HCT116 (cell line): ENCODE measurements at regions not wholly inside any gene's neighbourhood (a gene's known extent, or its start where the extent isn't known, plus 50 kb on each side); places are given as distances from the start of the nearest gene placed in this dataset.

Experiments
- ATAC-seq: fragments of 200-7000 bp; cut with Tn5 transposase; 2 replicates; pipeline ENCODE4 v1.9.1; 2020; ENCODE audit warnings: mild to moderate bottlenecking, moderate library complexity
- BruUV-seq: library from RNA; stranded (reverse); fragments of 400-500 nt; replicated peaks from 2 replicates; lab custom pipeline; 2021; lab: Mats Ljungman, UMichigan
- CTCF ChIA-PET: fragments of 300-600 bp; sonication (Branson Sonifier 250); formaldehyde crosslinking; loops from one replicate; lab custom pipeline; 2021; ENCODE audit warnings: antibody characterized with exemption; lab: Charles Lee
- POLR2A ChIA-PET: fragments of 300-600, 350-600 bp; sonication (Branson Sonifier 250); formaldehyde crosslinking; loops from one replicate; lab custom pipeline; 2021; ENCODE audit warnings: antibody characterized with exemption; lab: Charles Lee
- RAD21 ChIA-PET, 2 experiments: fragments of 300-600 bp; sonication (Branson Sonifier 250); formaldehyde crosslinking; loops; one replicate each; lab custom pipeline; 2023; ENCODE audit warnings: low total read pairs in 2 of 2; ENCODE audit not compliant: uncharacterized antibody in 2 of 2, unreplicated experiment in 2 of 2, low non-redundant PET in 1 of 2; lab: Charles Lee
- DNase-seq: peaks from one replicate; pipeline ENCODE4 v3.0.0-alpha.2; 2010; ENCODE audit warnings: low read depth, low spot score
- H2AFZ ChIP-seq: fragments of 200-600 bp; shearing (Covaris generic), sonication (generic); 2 replicates; pipeline ENCODE4 v1.6.1; 2017; ENCODE audit warnings: low read depth, mixed run types, mixed read lengths, antibody characterized with exemption, low read length; ENCODE audit not compliant: poor library complexity, severe bottlenecking
- H3K27ac ChIP-seq: 2 replicates; pipeline ENCODE4 v1.5.1; 2012; ENCODE audit warnings: low read depth, low read length
- H3K27me3 ChIP-seq: fragments of 200-600 bp; sonication (generic); 2 replicates; pipeline ENCODE4 v1.6.1; 2016; ENCODE audit warnings: mixed run types, low read length, mixed read lengths; ENCODE audit not compliant: insufficient read depth
- H3K36me3 ChIP-seq, 2 experiments: fragments of 200-500 bp in 1 of 2; fragments of 200-600 bp in 1 of 2; sonication (Bioruptor generic) in 1 of 2; sonication (generic) in 1 of 2; 2 replicates each; pipeline versions ENCODE4 v1.5.1 to v1.6.1; 2014 to 2016; ENCODE audit warnings: low read length in 2 of 2, inconsistent platforms in 1 of 2, mixed read lengths in 1 of 2, mixed run types in 1 of 2; ENCODE audit not compliant: insufficient read depth in 2 of 2, control insufficient read depth in 1 of 2
- H3K4me1 ChIP-seq, 2 experiments: fragments of 200-600 bp in 1 of 2; sonication (generic) in 1 of 2; 2 replicates each; pipeline versions ENCODE4 v1.5.1 to v1.6.1; 2012 to 2017; ENCODE audit warnings: low read length in 2 of 2, inconsistent platforms in 1 of 2, mild to moderate bottlenecking in 1 of 2, mixed read lengths in 1 of 2, mixed run types in 1 of 2, moderate library complexity in 1 of 2; ENCODE audit not compliant: insufficient read depth in 2 of 2, control insufficient read depth in 1 of 2
- H3K4me2 ChIP-seq: fragments of 200-600 bp; sonication (generic); 2 replicates; pipeline ENCODE4 v1.6.1; 2017; ENCODE audit warnings: mixed run types, low read length, mixed read lengths
- H3K4me3 ChIP-seq, 2 experiments: fragments of 200-600 bp in 1 of 2; sonication (generic) in 1 of 2; replicated peaks in 1 of 2; 2 replicates each; pipeline ENCODE4 v1.5.1; 2011 to 2016; ENCODE audit warnings: low read length in 2 of 2, control low read depth in 1 of 2, low read depth in 1 of 2, mild to moderate bottlenecking in 1 of 2, mixed read lengths in 1 of 2, mixed run types in 1 of 2
- H3K79me2 ChIP-seq: fragments of 200-600 bp; sonication (generic); 2 replicates; pipeline ENCODE4 v1.6.1; 2017; ENCODE audit warnings: mild to moderate bottlenecking, mixed run types, low read length, moderate library complexity, mixed read lengths; ENCODE audit not compliant: insufficient read depth
- H3K9ac ChIP-seq: fragments of 200-600 bp; sonication (generic); 2 replicates; pipeline ENCODE4 v1.6.1; 2016; ENCODE audit warnings: low read length, mixed read lengths
- H3K9me2 ChIP-seq: fragments of 200-600 bp; sonication (generic), shearing (Covaris generic); 2 replicates; pipeline ENCODE4 v1.6.1; 2017; ENCODE audit warnings: mixed run types, mild to moderate bottlenecking, moderate library complexity; ENCODE audit not compliant: insufficient read depth
- H3K9me3 ChIP-seq, 2 experiments: fragments of 200-500 bp in 1 of 2; fragments of 200-600 bp in 1 of 2; sonication (Bioruptor generic) in 1 of 2; sonication (generic) in 1 of 2; 2 replicates each; pipeline ENCODE4 v1.6.1; 2014 to 2017; ENCODE audit warnings: low read length in 2 of 2, mixed read lengths in 2 of 2, inconsistent platforms in 1 of 2, low read depth in 1 of 2, mild to moderate bottlenecking in 1 of 2, mixed run types in 1 of 2, moderate library complexity in 1 of 2; ENCODE audit not compliant: control insufficient read depth in 1 of 2, insufficient read depth in 1 of 2
- H4K20me1 ChIP-seq: fragments of 200-600 bp; sonication (generic), shearing (Covaris generic); 2 replicates; pipeline ENCODE4 v1.6.1; 2017; ENCODE audit warnings: mixed run types, mild to moderate bottlenecking, moderate library complexity; ENCODE audit not compliant: insufficient read depth
- ATF3 ChIP-seq: IDR thresholded peaks from 2 replicates; pipeline ENCODE4 v1.6.1; 2012
- CBX3 ChIP-seq: IDR thresholded peaks from 2 replicates; pipeline ENCODE4 v1.6.1; 2012; ENCODE audit warnings: low read depth
- ELF1 ChIP-seq: IDR thresholded peaks from 2 replicates; pipeline ENCODE4 v1.6.1; 2012; ENCODE audit warnings: low read depth, borderline replicate concordance
- EZH2 ChIP-seq: fragments of 200-600 bp; sonication (generic); IDR thresholded peaks from 2 replicates; pipeline ENCODE4 v1.6.1; 2017; ENCODE audit warnings: antibody characterized with exemption, mixed run types
- EZH2phosphoT487 ChIP-seq: fragments of 200-600 bp; IDR thresholded peaks from 2 replicates; pipeline ENCODE4 v1.6.1; 2018; ENCODE audit warnings: antibody characterized with exemption, borderline replicate concordance
- FOSL1 ChIP-seq: IDR thresholded peaks from 2 replicates; pipeline ENCODE4 v1.6.1; 2012; ENCODE audit warnings: low read depth
- JUND ChIP-seq: IDR thresholded peaks from 2 replicates; pipeline ENCODE4 v1.6.1; 2012
- POLR2AphosphoS5 ChIP-seq: IDR thresholded peaks from 2 replicates; pipeline ENCODE4 v1.6.1; 2011; ENCODE audit warnings: mild to moderate bottlenecking, low read depth, low read length, moderate library complexity
- SIN3A ChIP-seq: IDR thresholded peaks from 2 replicates; pipeline ENCODE4 v1.6.1; 2012; ENCODE audit warnings: low read depth
- SP1 ChIP-seq: IDR thresholded peaks from 2 replicates; pipeline ENCODE4 v1.6.1; 2012; ENCODE audit warnings: low read depth
- TCF7L2 ChIP-seq: IDR thresholded peaks from 2 replicates; pipeline ENCODE4 v1.7.0; 2011; ENCODE audit warnings: borderline replicate concordance, inconsistent platforms; ENCODE audit not compliant: insufficient read depth, insufficient read length; ENCODE audit errors: extremely low read depth
- YY1 ChIP-seq: IDR thresholded peaks from 2 replicates; pipeline ENCODE4 v1.6.1; 2011; ENCODE audit warnings: low read length, low read depth, moderate library complexity, mild to moderate bottlenecking; ENCODE audit not compliant: insufficient replicate concordance; ENCODE audit errors: extremely low read depth
- ZFX ChIP-seq: fragments of 450-650 bp; IDR thresholded peaks from 2 replicates; pipeline ENCODE4 v1.6.1; 2017
- ZNF274 ChIP-seq: fragments of 200-500 bp; sonication (Bioruptor generic); IDR thresholded peaks from 2 replicates; pipeline ENCODE4 v1.6.1; 2014; ENCODE audit warnings: mild to moderate bottlenecking, low read depth, low read length, inconsistent platforms
- intact Hi-C: fragments of 100-400 bp; cut with micrococcal nuclease; formaldehyde crosslinking; loops from 2 replicates; pipeline ENCODE4 v1.10.0; 2022
- TF ChIP-seq, protein P1 (sequence below), 3 experiments: fragments of 200-600 bp in 1 of 3; sonication (generic) in 1 of 3; IDR thresholded peaks in 2 of 3; conservative IDR thresholded peaks in 1 of 3; 2 replicates each; pipeline ENCODE4 v1.5.1; 2012 to 2017; ENCODE audit warnings: low read depth in 2 of 3, low read length in 2 of 3, antibody characterized with exemption in 1 of 3, borderline replicate concordance in 1 of 3, control low read depth in 1 of 3, mild to moderate bottlenecking in 1 of 3, mixed read lengths in 1 of 3, mixed run types in 1 of 3, moderate library complexity in 1 of 3; ENCODE audit not compliant: insufficient read depth in 1 of 3

GRCh38 chr18:38940863-38941531 lies 1375.4 kb upstream of the CELF4 start (continued):
- peak; percentile 75 for TF ChIP-seq FOSL1
- no peak for TF ChIP-seq POLR2AphosphoS5
- TF ChIP-seq, all 23 proteins: peak for 6

GRCh38 chr18:38940475-38940862 lies 1374.9 kb upstream of the CELF4 start:
- H3K4me3 ChIP-seq: no peak overlapping the region
- POLR2A ChIA-PET: no interaction called here
- ATAC-seq (no peak), DNase-seq (no peak)
- H3K9ac ChIP-seq: no peak overlapping the region
- CTCF ChIA-PET: no interaction called here
- H3K27ac ChIP-seq: peak overlapping the region; percentile 69; the same call in 1 of the 2 replicates
- TF ChIP-seq TCF7L2: no peak
- TF ChIP-seq ELF1: no peak
- no peak for TF ChIP-seq ZFX
- TF ChIP-seq YY1: no peak
- TF ChIP-seq JUND: no peak
- no peak for TF ChIP-seq SP1
- no peak for TF ChIP-seq ZNF274
- no peak for TF ChIP-seq SIN3A
- TF ChIP-seq ATF3: no peak
- TF ChIP-seq EZH2phosphoT487: no peak
- TF ChIP-seq POLR2AphosphoS5: no peak
- TF ChIP-seq CBX3: no peak
- TF ChIP-seq EZH2: no peak
- TF ChIP-seq, protein P1, sequence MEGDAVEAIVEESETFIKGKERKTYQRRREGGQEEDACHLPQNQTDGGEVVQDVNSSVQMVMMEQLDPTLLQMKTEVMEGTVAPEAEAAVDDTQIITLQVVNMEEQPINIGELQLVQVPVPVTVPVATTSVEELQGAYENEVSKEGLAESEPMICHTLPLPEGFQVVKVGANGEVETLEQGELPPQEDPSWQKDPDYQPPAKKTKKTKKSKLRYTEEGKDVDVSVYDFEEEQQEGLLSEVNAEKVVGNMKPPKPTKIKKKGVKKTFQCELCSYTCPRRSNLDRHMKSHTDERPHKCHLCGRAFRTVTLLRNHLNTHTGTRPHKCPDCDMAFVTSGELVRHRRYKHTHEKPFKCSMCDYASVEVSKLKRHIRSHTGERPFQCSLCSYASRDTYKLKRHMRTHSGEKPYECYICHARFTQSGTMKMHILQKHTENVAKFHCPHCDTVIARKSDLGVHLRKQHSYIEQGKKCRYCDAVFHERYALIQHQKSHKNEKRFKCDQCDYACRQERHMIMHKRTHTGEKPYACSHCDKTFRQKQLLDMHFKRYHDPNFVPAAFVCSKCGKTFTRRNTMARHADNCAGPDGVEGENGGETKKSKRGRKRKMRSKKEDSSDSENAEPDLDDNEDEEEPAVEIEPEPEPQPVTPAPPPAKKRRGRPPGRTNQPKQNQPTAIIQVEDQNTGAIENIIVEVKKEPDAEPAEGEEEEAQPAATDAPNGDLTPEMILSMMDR (IDR thresholded peaks at IDR 0.05 in 2 of 3, conservative IDR thresholded peaks at IDR 0.05 in 1 of 3; ENCODE audit: borderline replicate concordance in 1 of 3, insufficient read depth in 1 of 3, low read depth in 2 of 3, low read length in 2 of 3): no peak
- RAD21 ChIA-PET: no interaction called here
- H3K4me1 ChIP-seq: peaks cover 0 to 14% of the 10 kb centered on the region in 2 experiments; a peak in 2 of 4 replicates
- H4K20me1 ChIP-seq: no peaks in the 10 kb centered on the region
- no peaks in the 10 kb centered on the region; a peak in 1 of 4 replicates for H3K9me3 ChIP-seq
- H3K36me3 ChIP-seq: no peaks in the 10 kb centered on the region
- intact Hi-C loops: no loop called here
- H3K27me3 ChIP-seq: no peaks in the 10 kb centered on the region
- no peaks in the 10 kb centered on the region for H3K79me2 ChIP-seq
- no TSS peak for BruUV-seq
- H3K9me2 ChIP-seq: no peaks in the 10 kb centered on the region
- H3K4me2 ChIP-seq: peak overlapping the region; percentile 65
- no peak overlapping the region for H2AFZ ChIP-seq
